ENCODE measurements at regions not wholly inside any gene's neighbourhood (a gene's known extent, or its start where the extent isn't known, plus 50 kb on each side); places are given as distances from the start of the nearest gene placed in this dataset.

DNA sequence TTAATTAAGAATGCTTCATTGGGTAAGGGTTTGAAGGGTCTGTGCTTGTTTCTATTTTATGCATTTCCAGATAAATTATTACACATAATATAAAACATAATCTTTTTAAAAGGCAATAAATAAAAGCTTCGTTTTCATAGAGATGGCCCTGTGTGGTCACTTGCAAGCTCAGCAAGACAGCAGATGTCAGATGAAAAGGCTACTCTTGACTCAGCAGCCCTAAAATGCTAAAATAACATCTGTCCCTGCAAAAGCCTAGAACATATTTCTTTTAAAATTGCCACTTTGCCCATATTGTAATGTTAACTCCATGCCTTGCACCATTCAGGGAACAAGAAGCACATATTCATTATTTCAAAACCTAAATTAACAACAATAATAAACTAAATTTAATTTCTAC, 349.4 kb downstream of the CNTN3 start:
- TF ChIP-seq POLR2A (IDR thresholded peaks at IDR 0.05; ENCODE audit: low read length) (no peak), GATA1 (IDR thresholded peaks at IDR 0.05; ENCODE audit: low read depth, low read length) (no peak)
